HL-60 (cell line): ENCODE measurements at regions not wholly inside any gene's neighbourhood (a gene's known extent, or its start where the extent isn't known, plus 50 kb on each side); places are given as distances from the start of the nearest gene placed in this dataset.
A peak's percentile ranks its signal among the peaks of the same experiment; 100 is the strongest.

Experiments used
- DNase-seq, 2 experiments: peaks; one replicate each; pipeline ENCODE4 v3.0.0-alpha.2; 2010 to 2020; ENCODE audit warnings: low read depth in 1 of 2, low spot score in 1 of 2
- H3K27ac ChIP-seq: fragments of 250-450 bp; sonication (Bioruptor Pico); replicated peaks from 2 replicates; pipeline ENCODE4 v1.5.1; 2020; ENCODE audit warnings: mild to moderate bottlenecking, moderate library complexity
- H3K27me3 ChIP-seq: fragments of 250-450 bp; sonication (Bioruptor Pico); 2 replicates; pipeline ENCODE4 v1.5.1; 2021; ENCODE audit warnings: mild to moderate bottlenecking, moderate library complexity; ENCODE audit not compliant: insufficient read depth, poor library complexity, severe bottlenecking
- H3K4me3 ChIP-seq: replicated peaks from 2 replicates; pipeline ENCODE4 v1.5.1; 2011; ENCODE audit warnings: mild to moderate bottlenecking, control low read depth, low read length; ENCODE audit not compliant: insufficient read depth
- CTCF ChIP-seq: IDR thresholded peaks from one replicate; pipeline ENCODE4 v1.5.1; 2011; ENCODE audit warnings: low read length, control low read depth, inconsistent platforms; ENCODE audit not compliant: insufficient read depth
- GABPA ChIP-seq: IDR thresholded peaks from 2 replicates; pipeline ENCODE4 v1.6.1; 2012; ENCODE audit warnings: low read depth
- POLR2AphosphoS5 ChIP-seq: IDR thresholded peaks from 2 replicates; pipeline ENCODE4 v1.6.1; 2012; ENCODE audit warnings: low read depth
- REST ChIP-seq: IDR thresholded peaks from 2 replicates; pipeline ENCODE4 v1.6.1; 2012; ENCODE audit warnings: low read depth; ENCODE audit not compliant: insufficient replicate concordance
- SPI1 ChIP-seq: IDR thresholded peaks from 2 replicates; pipeline ENCODE4 v1.6.1; 2012; ENCODE audit warnings: low read depth, mild to moderate bottlenecking, borderline replicate concordance

- TF ChIP-seq POLR2AphosphoS5 (no peak), REST (no peak), GABPA (no peak), CTCF (peak; percentile 29)
- DNase-seq: peak; percentile 5 to 20
- Histone ChIP-seq H3K27me3 (no peaks in the 10 kb centered on the region), H3K27ac (no peak overlapping the region), H3K4me3 (no peak overlapping the region)
Observed at GRCh38 chr3:87167628-87168456, 59.3 kb upstream of the CHMP2B start.

- DNase-seq: no peak
- Histone ChIP-seq H3K27ac (no peak overlapping the region), H3K4me3 (no peak overlapping the region), H3K27me3 (peaks cover 2% of the 10 kb centered on the region)
- TF ChIP-seq REST (no peak), SPI1 (no peak), POLR2AphosphoS5 (no peak), GABPA (no peak), CTCF (no peak)
Observed at GRCh38 chr3:87164245-87164644, 62.9 kb upstream of the CHMP2B start.

- Histone ChIP-seq H3K4me3 (no peak overlapping the region), H3K27me3 (peaks cover 2% of the 10 kb centered on the region), H3K27ac (no peak overlapping the region)
- DNase-seq: no peak
- TF ChIP-seq GABPA (no peak), CTCF (no peak), REST (no peak), SPI1 (no peak), POLR2AphosphoS5 (no peak)
Observed at GRCh38 chr3:87161851-87162250, 65.3 kb upstream of the CHMP2B start.
